GF-D8 (cell line): ENCODE measurements at regions not wholly inside any gene's neighbourhood (a gene's known extent, or its start where the extent isn't known, plus 50 kb on each side); places are given as distances from the start of the nearest gene placed in this dataset.
"Not testable (repeated sequence)": the region's sequence is repeated elsewhere in the genome, so short reads cannot be mapped to it uniquely, and the experiment has no call there.

Source experiments
- DNase-seq: peaks from one replicate; lab custom pipeline; 2025; lab: John Stamatoyannopoulos, UW

DNA sequence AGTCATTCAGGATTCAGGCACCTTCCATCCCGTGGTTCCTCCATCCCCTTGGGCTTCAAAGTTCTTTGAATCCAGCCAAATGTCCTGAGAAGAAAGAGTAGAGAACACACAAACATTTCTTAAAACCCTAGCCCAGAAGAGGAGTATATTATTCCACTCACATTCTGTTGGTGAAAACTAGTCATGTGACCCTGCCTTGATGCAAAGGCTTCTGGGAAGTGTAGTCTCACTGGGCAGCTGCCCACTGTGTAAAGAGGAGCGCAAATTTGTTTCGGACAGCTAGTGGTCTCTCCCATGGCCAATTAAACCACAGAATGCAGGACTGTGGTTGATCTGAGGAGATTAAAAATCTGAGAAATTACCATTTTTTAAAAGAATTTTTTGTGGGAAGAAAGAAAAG, 304.4 kb downstream of the SUCLA2 start:
- DNase-seq, result no peak

DNA sequence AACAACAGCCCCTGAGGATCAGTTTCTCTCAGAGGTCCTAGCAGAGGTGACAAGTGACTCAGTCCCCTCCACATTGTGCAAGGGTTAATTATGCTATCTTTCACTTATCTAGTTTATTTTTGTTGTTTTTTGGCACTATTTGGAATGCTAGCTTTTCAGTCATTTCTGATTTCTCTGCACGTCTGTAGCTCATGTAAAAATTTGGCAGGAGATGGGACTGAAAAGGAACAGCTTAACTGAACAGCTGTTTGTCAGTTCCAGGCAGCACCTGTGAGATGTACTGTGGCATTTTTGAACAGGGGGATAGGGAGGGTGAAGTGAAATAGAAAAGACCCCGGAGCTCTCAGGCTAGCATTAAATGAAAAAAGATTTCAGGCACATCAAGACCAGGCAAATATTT, 313.5 kb downstream of the SUCLA2 start:
- no peak for DNase-seq

DNA sequence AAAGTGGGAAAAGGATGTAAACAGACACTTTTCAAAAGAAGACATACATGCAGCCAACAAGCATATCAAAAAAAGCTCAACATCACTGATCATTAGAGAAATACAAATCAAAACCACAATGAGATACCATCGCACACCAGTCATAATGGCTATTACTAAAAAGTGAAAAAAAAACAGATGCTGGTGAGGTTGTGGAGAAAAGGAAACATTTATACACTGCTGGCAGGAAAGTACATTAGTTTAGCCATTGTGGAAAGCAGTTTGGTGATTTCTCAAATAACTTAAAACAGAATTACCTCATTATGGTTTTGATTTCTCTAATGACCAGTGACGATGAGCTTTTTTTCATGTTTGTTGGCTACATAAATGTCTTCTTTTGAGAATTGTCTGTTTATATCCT, 315.9 kb downstream of the SUCLA2 start:
- DNase-seq, result not testable (repeated sequence)

DNA sequence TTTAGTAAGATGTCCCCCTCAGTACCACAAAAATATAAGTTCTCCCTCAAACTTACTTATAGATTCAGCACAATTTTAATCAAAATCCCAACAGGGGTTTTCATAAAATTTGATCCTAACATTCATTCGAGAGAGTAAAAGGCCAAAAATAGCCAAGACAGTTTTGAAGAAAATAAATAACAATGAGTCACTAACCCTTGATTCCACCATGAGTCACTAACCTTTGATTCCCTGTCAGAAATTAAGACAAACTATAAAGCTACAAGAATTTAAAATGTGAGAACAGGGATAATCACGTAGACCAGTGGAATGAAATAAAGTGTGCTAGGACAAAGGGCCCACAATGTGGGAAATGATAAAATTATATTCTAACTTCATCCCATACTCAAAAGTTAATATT, 320.3 kb downstream of the SUCLA2 start:
- DNase-seq, result no peak

DNA sequence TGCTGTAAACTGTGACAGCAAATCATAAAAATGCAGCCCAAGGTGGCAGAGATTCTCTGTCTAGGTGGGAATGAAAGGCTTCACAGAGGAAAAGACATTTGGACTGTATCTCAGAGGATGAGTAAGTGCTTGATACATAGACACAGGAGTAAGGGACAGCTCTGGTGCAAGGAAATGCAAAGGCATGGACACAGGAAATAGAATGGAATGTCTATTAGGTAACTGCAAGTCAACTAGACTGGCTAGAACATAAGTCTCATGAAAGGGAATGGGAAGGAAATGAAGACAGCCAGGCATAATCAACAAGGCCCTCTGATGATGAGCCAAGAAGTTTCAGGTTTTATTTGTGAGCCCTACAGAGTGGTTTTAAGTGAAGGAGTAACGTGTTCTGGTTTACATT, 321.7 kb downstream of the SUCLA2 start:
- no peak for DNase-seq

DNA sequence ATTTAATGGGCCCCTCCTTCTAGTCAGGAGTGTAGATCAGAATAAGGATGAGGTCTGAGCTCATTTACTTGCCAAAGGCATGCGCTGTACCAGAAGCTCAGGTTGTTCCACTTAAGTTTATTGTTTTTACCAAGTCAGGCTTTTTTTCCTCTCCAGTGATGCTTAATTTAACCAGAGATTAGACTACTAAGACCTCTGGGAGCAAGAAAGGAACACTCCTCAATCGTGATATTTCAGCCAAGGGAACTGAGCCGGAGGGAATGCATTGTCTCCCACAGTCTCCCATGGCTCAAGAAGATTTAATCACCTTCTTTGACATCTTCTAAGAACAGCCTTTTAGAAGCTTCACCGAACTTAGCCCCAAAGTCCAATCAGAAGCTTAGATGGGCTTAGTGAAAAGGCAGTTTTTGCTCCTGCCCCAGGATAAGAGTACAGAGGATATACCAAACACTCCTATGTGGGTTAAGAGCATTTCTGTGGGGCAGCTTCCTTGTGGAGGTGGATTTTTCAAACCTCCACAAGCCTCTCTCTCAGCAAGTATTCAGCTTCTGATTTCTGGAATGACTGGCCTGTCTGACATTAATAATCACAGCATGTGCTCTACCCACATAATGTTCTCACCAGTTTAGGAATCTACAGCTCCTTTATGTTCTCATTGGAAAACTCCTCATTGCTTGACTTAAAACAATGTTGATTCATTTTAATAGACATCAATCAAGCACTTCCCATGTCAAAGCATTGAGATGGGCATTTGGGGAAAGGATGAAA, 322.7 kb downstream of the SUCLA2 start:
- no peak for DNase-seq

DNA sequence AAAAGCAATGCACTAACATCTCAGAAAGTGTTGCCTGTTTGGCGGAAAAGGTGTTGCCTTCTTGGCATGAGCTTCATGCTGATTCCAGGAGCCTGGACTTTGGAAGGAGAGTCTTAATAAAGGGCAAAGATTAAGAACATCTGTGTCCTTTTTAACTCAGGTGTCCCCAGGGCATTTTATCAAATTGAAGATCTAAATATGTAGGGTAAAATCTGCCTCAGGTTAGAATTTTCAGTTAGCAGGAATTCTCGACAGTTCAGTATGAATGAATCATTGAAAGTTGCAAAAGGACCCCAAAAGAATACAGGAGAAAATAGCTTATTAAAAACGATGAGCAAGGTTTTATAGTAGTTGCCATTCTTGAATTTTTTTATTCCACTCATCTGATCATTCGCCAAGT, 325.2 kb downstream of the SUCLA2 start:
- DNase-seq, result no peak

DNA sequence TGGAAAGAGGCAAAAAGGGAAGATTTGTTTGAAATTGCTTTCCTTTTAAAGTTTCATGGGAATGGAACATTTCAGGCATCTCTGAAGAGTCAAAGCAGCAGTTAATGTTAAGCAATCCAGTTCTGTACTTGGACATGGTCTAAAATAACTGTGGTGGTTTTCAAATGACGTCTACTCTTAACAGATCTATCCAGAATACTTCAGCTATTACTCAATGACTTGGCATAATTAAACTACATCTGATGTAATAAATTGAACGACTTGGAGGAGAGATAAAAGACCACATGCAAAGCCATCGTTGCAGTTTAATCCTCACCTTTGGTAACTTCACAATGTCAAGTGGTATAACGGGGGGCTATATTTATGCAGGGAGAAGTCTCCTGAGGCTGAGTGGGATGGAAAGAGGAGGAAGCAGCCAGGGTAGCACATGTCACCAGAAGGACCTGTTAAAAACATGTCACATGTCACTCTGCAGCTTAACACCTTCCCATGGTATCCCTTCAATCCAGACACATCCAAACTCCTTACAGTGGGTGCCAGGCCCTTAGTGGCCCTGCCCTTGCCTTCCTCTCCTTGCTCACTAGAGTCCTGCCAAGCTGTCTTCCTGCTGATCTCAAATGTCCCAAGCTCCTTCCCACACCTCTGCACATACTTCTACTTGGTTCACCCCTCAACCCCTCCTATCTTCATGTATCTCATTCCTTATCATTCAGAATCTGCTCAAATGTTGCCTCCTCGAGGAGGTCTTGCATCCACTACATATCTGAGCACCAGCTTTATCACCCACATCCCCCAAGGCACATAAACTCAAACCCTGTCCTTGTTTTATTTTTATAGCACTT, 327.8 kb downstream of the SUCLA2 start:
- peak; percentile 13 for DNase-seq

DNA sequence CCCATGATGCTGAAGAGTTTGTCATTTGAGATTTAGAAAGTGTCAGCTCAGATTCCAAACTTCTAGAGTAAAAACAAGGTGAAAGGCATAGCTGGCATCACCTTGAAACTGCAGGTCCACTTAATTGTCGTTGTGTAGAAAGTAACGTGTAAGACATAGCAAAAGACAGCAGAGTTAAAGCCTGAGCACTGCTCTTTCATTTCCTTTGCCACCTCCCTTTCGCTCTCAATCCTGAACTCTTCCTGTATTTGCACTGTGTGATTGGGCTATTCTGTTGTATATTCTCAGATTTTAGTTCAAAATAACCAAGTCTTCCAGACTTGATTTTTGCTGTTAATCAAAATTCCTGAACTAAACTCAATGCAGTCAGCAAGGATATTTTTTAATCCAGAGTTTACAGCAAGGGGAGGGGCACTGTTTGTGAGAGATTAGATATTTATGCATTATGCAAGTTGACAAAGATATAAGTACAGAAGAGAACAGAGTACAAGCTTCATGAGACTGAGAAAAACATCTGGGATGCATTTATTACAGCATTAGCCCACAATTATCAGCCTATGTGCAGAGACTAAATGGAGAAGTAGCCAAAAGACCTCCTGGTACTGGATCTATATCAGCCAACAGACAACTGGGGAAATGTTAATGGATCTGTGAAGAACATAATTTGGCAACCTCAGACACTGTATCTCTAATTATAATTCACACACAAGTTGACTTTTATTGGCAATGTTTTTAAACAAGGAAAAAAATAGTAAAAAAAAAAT, 328.6 kb downstream of the SUCLA2 start:
- DNase-seq, result no peak

DNA sequence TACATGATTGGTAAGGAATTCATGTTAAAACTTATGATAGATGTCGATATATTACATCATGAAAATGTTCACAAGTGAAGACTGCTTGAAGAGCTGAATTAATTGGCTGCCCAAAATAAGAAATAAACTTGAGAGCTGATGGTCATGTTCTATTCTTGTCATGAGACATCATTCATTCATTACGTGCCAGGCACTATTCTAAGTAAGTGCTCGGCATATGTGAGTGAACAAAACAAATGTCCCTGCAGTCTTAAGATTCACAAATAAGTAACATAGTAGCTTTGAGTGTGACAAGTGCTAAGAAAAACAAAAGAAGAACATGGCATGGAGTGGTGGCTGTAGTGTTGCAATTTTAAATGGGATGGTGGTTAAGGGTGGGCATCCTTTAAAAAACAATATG, 329.3 kb downstream of the SUCLA2 start:
- DNase-seq, result no peak

DNA sequence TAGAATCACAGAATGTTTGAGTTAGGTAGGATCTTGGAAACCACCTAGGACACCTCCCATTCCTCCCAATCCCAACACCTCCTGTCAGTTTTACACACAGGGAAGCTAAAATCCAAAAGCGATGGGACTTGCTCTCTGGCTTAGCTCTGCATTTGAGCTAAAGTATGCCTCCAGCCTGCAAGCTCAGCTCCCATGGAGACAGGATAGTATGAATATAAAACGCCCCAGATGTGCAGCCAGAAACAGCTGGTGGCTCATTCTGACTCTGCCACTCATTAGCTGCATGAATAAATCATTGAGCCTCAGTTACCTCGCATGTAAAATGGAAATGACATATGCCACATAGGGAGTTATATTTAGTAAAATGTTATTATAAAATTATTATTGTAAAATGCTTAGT, 336.0 kb downstream of the SUCLA2 start:
- DNase-seq, result no peak

DNA sequence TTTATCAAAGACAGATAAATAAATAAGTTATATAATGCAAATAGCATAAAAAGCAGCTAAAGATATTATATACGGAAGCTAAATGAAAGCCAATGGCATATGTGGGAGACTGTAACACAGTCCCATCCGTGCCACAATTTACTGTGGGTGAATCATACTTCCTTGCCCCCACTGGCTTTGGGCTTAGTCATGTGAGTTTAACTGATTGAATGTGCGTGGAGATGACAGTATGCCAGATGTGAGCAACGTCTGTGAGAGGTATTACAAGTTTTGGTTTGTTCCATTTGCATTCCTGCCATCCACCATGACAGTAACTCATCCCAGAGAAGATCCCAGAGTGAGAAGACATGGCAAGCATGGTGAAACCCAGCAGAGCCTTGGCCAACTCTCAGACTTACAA, 340.0 kb downstream of the SUCLA2 start:
- no peak for DNase-seq

DNA sequence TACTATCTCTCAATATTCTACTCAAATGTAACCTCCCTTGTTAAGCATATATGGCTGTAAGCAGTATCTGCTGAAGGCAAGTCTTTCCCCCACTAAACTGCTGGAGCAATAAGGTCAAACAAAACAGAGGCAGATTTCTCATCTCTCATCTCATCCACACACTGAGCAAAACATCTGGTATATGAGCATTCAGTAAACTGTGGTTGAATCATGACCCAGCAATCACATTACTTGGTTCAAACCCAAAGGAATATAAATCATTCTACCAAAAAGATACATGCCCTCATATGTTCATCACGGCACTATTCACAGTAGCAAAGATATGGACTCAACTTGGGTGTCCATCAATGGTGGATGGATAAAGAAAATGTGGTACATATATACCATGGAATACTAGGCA, 344.4 kb downstream of the SUCLA2 start:
- no peak for DNase-seq

DNA sequence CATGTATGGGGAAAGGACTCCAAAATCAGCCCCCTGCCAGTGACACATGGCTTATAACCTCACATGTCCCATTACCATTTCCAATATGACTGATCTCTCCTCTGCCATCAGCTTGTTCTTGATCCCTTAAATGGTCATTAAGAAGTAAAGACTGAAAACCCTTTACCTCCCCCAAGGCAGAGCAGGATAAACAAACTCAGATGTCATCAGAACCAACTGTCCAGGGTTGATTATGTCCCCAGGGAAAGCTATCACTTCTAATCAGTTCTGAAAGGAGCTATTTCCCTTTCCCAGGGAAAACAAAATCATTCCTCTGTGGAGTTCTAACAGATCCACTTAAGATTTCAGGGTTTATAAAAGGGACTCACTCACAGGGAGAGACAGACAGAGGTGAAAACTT, 350.9 kb downstream of the SUCLA2 start:
- no peak for DNase-seq

DNA sequence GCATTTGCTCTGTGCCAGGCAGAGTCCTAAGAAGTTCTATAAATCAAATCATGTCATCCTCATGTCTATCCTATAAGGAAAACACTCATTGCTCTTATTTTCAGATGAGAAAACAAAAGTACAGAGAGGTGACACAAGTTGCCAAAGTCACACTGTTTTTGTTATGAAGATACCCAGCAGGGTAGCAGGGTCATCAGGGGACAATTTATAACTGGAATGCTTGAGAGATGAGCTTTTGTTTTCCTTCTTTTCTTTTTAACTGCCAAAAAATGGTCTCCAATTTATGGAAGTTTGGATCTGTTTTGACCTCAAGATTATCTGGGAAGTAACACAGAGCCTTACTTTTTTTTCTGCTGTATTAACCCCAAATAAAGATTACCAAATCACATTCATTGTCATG, 354.1 kb downstream of the SUCLA2 start:
- DNase-seq, result no peak

DNA sequence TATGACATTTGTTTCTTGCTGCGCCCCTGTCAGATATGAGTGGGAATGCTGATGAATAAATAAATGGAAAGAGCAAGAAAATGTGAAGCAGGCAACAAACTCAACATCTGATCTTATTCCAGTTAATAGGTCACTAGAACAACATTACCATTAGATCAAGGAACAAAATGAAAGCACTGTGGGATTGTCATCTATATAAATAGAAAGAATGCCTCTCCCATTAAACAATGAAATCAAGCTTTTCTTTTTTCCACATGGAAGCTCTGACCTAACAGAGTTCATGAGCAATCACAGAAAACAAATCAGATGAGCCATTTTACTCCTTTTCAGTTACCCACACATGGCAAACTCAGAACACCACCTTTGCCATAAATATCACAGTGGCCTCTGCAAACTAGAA, 354.8 kb downstream of the SUCLA2 start:
- no peak for DNase-seq

DNA sequence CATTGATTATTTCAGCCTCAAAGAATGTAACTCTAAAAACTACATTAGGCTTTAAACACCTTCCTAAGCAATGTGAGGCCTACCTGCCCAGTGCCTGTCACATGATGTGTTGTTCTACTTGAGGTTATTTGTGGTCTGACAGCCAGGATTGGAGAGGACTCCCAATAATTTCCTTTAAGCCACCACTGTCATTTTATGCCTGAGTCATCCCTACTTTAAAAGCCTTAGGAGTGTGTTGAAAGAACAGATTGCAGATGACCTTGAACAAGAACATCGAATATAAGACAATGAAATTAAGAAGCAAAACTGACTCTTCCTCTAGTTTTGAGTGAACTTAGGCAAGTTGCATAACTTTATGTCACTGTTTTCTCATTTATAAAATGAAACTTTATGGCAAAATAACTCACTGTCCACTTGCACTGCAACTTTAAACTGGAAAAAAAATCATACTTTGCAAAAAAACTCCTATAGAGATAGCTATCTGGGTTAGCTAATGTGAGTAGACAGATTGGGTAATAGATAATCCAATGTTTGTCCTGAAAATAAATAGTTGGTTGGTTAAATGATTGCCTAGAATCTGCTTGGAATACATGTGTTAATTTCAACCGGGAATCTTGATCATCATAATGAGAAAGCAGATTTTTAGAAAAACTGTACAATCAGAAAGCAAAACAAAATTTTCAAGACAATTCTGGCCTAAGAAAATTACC, 361.2 kb downstream of the SUCLA2 start:
- DNase-seq, result no peak

DNA sequence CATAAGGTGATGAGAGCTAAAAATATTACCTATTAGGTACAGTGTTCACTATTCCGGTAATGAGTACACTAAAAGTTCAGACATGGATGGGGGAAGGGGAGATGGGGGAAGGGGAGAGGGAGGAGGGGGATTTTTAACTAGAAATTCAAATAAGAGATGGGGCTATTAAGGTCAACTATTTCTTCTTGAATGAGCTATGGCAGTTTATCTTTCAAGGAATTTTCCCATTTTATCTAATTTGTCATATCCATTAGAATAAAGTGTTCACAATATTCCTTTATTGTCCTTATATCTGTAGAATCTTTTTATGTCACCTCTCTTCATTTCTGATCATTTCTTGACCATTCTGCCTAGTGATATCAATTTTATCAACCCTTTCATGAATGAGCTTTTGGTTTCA, 362.4 kb downstream of the SUCLA2 start:
- no peak for DNase-seq

DNA sequence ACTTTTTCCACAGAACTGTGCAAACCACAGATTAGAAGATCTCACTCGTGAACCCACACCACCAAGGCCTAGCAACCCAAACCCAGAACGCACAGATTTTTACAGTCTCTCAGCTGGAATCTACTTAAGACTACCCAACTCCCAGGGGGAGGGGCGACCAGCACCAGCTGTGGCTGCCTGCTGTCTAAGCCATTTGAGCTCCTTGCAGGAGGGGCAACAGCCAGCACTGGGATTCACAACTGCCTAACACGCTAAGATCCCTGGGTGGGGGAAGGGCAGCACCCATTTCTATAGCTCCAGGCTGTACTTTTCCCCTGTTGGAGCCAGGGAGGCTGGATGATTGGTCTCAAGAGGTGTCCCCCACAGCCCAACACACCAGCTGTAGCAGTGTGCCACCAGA, 368.8 kb downstream of the SUCLA2 start:
- no peak for DNase-seq

DNA sequence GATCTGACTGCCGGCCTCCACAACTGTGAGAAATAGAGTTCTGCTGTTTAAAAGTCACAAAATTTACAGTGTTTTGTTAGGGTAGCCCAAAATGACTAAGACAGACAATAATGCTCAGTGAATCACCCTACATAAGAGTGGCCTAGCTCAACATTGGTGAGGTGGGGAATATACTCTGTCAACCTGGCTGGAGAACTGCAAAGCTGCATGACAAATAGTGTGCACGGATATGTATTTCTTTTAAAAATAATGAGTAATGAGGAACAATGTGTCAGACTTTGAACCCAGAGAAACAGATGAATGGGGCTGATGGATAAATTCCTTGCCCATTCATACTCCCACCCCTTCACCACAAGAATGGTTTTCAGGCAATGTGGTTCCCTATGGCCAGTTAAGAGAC, 372.4 kb downstream of the SUCLA2 start:
- no peak for DNase-seq

DNA sequence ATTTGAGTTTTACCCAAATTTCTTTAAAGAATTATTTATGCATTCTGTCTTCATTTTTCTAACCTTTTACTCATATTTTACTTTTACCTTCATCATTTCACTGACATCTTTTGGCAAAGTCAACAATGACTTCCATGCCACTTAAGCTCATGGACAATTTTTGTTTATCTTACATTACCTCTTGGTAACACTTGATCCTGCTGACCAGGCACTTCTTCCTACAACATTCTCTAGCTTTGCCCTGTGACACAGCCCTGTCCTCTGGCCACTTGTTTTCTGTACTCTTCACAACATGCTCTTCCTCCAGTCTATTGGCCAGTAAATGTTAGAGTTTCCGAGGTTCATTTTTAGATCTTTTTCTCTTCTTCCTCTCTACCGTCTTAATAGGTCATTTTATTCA, 377.2 kb downstream of the SUCLA2 start:
- no peak for DNase-seq

DNA sequence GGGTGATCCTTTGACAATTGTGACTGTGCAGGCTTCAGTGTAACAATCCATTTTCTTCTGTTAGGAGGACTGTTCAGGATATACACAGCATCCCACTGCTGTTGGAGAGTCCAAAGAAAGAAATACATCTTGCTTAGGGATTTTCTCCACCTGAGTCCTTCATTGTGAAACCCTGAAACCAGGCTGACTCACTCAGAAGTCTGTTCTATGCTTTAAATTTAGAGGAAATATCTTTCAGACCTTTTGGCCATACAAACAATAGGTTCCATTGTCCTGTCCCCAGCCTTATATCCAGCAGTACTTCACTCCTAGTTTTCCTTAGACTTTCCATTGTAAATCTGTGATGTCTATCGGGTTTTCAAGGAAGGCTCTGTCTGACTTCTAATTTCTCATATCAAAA, 379.1 kb downstream of the SUCLA2 start:
- no peak for DNase-seq
